Epithelial cell of esophagus (primary cell): ENCODE measurements at regions not wholly inside any gene's neighbourhood (a gene's known extent, or its start where the extent isn't known, plus 50 kb on each side); places are given as distances from the start of the nearest gene placed in this dataset.

Source experiments
- DNase-seq: peaks from one replicate; pipeline ENCODE4 v3.0.0; 2010; ENCODE audit warnings: low read depth
- H3K4me3 ChIP-seq: 2 replicates; pipeline ENCODE4 v1.5.1; 2011; ENCODE audit warnings: mild to moderate bottlenecking, low read length, control low read depth
- TF ChIP-seq, protein P1 (sequence below): IDR thresholded peaks from 2 replicates; pipeline ENCODE4 v1.5.1; 2011; ENCODE audit warnings: low read depth, mild to moderate bottlenecking, low read length, control low read depth, inconsistent platforms; ENCODE audit not compliant: insufficient read depth; ENCODE audit errors: missing control alignments

DNA sequence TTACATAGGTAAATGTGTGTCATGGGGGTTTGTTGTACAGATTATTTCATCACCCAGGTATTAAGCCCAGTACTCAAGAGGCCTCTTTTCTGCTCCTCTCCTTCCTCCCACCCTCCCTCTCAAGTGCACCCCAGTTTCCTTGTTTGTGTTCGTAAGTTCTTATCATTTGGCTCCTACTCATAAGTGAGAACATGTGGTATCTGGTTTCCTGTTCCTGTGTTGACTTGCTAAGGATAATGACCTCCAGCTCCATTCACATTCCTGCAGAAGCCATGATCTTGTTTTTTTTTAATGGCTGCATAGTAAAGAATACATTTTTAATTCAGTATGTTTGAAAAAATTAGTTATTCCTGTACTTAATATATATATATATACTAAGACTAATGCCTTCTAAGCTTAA, 107.7 kb downstream of the CLDN17 start:
- peak; percentile 48 for DNase-seq
- no peak overlapping the region for H3K4me3 ChIP-seq
- TF ChIP-seq, protein P1, sequence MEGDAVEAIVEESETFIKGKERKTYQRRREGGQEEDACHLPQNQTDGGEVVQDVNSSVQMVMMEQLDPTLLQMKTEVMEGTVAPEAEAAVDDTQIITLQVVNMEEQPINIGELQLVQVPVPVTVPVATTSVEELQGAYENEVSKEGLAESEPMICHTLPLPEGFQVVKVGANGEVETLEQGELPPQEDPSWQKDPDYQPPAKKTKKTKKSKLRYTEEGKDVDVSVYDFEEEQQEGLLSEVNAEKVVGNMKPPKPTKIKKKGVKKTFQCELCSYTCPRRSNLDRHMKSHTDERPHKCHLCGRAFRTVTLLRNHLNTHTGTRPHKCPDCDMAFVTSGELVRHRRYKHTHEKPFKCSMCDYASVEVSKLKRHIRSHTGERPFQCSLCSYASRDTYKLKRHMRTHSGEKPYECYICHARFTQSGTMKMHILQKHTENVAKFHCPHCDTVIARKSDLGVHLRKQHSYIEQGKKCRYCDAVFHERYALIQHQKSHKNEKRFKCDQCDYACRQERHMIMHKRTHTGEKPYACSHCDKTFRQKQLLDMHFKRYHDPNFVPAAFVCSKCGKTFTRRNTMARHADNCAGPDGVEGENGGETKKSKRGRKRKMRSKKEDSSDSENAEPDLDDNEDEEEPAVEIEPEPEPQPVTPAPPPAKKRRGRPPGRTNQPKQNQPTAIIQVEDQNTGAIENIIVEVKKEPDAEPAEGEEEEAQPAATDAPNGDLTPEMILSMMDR = no peak

DNA sequence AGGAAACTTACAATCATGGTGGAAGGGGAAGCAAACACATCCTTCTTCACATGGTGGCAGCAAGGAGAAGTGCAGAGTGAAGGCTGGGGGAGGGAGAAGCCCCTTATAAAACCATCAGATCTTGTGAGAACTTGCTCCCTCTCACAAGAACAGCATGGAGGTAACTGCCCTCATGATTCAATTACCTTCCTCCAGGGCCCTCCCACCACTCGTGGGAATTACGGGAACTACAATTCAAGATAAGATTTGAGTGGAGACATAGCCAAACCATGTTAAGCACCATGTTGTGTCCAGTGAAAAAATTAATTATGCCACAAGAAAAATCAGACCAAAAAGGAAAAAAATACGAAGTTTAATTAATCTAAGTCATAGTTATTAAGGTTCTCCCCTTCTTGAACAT, 109.5 kb downstream of the CLDN17 start:
- TF ChIP-seq, protein P1 = no peak
- H3K4me3 ChIP-seq = no peak overlapping the region
- DNase-seq = no peak

DNA sequence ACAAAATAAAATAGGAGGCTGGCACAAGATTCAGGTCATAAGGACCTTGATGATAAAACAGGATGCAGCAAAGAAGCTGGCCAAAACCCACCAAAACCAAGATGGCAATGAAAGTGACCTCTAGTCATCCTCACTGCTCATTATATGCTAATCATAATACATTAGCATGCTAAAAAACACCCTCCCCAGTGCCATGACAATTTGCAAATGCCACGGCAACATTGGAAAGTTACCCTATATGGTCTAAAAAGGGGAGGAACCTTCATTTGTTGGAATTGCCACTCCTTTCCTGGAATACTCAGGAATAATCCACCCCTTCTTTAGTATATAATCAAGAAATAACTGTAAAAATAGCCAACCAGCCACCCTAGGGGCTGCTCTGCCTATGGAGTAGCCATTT, 108.8 kb upstream of the GRIK1 start:
- DNase-seq = no peak
- no peak overlapping the region for H3K4me3 ChIP-seq
- TF ChIP-seq, protein P1 = no peak

DNA sequence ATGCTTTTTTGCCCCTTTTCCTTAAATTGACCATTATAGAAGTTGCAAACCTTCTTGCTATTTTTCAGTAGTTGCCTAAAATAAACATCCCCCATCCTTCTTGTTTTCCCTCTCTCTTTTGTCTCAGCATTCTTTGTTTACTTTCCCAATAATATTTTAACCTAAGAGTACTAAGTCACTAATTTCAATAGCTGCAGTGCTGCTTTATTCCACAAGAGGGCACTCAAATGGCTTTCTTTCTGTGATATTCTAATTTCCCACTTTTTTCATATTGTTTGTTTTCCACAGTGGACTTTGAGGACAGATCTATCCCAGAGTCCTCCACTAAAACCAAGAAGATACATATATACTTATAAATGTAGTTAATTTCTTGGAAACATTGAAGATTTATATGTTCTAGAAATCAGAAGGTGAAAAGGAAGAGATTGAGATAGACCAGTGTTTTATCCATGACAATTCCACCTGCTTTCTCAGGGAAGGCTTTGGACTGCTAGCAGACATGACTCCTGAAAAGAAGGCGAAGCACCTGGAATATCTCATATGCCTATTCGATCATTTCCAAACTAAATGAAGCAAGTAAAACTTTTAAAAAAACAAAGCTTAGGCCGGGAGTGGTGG, 104.8 kb upstream of the GRIK1 start:
- peak; percentile 43 for DNase-seq
- no peak overlapping the region for H3K4me3 ChIP-seq
- TF ChIP-seq, protein P1 = peak; percentile 76

- TF ChIP-seq, protein P1 = no peak
- no peak overlapping the region for H3K4me3 ChIP-seq
- no peak for DNase-seq
Observed at GRCh38 chr21:30042443-30042842, 102.6 kb upstream of the GRIK1 start.

- no peak overlapping the region for H3K4me3 ChIP-seq
- TF ChIP-seq, protein P1 = no peak
- DNase-seq = no peak
Observed at GRCh38 chr21:30033441-30033840, 93.6 kb upstream of the GRIK1 start.

GRCh38 chr21:30030416-30030815, 90.6 kb upstream of the GRIK1 start:
- no peak for DNase-seq
- no peak overlapping the region for H3K4me3 ChIP-seq
- TF ChIP-seq, protein P1 = no peak
